ENCODE measurements at regions not wholly inside any gene's neighbourhood (a gene's known extent, or its start where the extent isn't known, plus 50 kb on each side); places are given as distances from the start of the nearest gene placed in this dataset.

DNA sequence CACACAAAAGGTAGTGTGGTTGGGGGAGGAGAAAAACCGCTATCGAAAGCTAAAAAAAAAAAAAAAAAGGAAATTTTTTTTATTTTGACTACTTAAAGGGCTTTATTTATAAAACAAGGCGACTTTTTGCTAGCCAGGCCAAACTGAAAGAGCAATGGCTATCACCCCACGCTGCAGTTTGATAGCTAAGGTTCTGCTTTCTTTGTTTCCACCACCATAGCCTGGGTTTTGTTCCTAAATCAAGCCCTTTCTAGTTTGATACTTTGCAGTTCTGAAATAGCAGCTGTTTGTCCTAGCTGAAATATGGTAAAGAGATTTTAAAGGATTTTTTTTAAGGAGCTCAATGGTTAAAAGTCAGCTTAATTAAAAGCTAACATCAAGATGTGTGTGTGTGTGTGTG lies 67.4 kb upstream of the ABCA12 start:
- no peak for DNase-seq (ENCODE audit: low read depth)
- no peak overlapping the region for H3K4me3 ChIP-seq (ENCODE audit: low read depth, low read length)
- TF ChIP-seq, protein P1, sequence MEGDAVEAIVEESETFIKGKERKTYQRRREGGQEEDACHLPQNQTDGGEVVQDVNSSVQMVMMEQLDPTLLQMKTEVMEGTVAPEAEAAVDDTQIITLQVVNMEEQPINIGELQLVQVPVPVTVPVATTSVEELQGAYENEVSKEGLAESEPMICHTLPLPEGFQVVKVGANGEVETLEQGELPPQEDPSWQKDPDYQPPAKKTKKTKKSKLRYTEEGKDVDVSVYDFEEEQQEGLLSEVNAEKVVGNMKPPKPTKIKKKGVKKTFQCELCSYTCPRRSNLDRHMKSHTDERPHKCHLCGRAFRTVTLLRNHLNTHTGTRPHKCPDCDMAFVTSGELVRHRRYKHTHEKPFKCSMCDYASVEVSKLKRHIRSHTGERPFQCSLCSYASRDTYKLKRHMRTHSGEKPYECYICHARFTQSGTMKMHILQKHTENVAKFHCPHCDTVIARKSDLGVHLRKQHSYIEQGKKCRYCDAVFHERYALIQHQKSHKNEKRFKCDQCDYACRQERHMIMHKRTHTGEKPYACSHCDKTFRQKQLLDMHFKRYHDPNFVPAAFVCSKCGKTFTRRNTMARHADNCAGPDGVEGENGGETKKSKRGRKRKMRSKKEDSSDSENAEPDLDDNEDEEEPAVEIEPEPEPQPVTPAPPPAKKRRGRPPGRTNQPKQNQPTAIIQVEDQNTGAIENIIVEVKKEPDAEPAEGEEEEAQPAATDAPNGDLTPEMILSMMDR (IDR thresholded peaks at IDR 0.05; ENCODE audit: insufficient read depth, low read length) = no peak

DNA sequence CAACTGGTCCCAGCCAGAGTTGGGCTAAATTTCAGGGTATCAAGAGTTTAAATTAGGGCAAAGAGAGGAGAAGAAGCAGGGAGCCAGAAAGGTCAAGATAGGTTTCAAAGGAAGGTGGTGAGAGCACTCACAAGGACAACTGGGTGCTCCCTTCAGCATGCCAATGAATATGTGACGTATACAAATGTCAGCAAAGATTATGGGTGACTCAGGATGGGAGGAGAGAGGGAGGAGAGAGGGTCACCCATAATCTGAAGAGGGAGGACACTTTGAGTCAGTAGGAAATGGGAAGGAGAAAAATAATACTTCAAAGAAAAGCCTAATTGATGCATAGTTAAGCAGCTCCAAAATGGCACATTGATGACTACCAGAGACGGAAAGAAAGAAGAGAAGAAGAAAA lies 53.1 kb upstream of the ABCA12 start:
- TF ChIP-seq, protein P1 (IDR thresholded peaks at IDR 0.05; ENCODE audit: insufficient read depth, low read length) = no peak
- DNase-seq (ENCODE audit: low read depth) = no peak
- no peak overlapping the region for H3K4me3 ChIP-seq (ENCODE audit: low read depth, low read length)

DNA sequence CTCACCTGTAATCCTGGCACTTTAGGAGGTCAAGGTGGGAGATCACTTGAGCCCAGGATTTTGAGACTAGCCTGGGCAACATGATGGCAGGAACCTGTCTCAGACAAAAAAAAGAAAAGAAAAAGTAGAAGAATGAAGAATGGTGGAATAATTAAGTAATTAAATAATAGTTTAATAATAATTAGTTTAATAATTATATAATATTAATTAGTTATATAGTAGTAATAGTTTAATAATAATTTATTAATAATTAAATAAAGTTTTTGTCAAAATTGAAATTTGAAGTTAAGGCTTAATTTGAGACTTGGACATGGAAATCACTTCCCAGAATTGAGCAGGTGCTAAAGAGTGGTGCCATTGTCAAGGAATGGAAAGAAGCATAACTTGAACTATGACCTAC lies 52.2 kb upstream of the ABCA12 start:
- H3K4me3 ChIP-seq (ENCODE audit: low read depth, low read length) = no peak overlapping the region
- TF ChIP-seq, protein P1 (IDR thresholded peaks at IDR 0.05; ENCODE audit: insufficient read depth, low read length) = no peak
- no peak for DNase-seq (ENCODE audit: low read depth)

DNA sequence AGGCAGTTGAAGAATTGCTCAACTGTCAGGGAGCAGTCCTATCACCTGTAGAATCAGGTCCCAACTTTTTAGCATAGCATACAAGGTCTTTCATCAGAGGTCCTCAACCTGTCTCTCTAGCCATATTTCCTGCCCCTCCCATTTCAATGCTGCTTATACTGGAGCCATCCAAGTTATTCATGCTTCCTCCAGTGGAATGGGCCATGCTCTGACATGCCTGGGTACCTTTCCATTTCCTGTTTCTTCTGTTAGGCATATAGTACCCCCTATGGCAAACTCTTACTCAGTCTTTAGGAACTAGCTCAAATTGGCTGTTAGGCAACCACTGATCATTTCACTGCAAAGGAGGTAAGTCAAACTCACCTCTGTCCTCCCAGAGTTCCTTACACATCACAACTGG lies 51.0 kb upstream of the ABCA12 start:
- TF ChIP-seq, protein P1 (IDR thresholded peaks at IDR 0.05; ENCODE audit: insufficient read depth, low read length) = no peak

More for the DNA sequence above, 51.0 kb upstream of the ABCA12 start:
- no peak overlapping the region for H3K4me3 ChIP-seq (ENCODE audit: low read depth, low read length)
- no peak for DNase-seq (ENCODE audit: low read depth)
